SJSA1 (cell line): ENCODE measurements at regions not wholly inside any gene's neighbourhood (a gene's known extent, or its start where the extent isn't known, plus 50 kb on each side); places are given as distances from the start of the nearest gene placed in this dataset.

Experiments used
- DNase-seq, 2 experiments: peaks; one replicate each; pipeline ENCODE4 v3.0.0-alpha.2; 2015 to 2020; ENCODE audit warnings: low spot score in 2 of 2, low read depth in 1 of 2
- H3K27ac ChIP-seq: fragments of 250-450 bp; sonication (Bioruptor Pico); 2 replicates; pipeline ENCODE4 v1.5.1; 2020; ENCODE audit warnings: mild to moderate bottlenecking, moderate library complexity
- H3K27me3 ChIP-seq: fragments of 250-450 bp; sonication (Bioruptor Pico); replicated peaks from 2 replicates; pipeline ENCODE4 v1.5.1; 2020; ENCODE audit warnings: mild to moderate bottlenecking, moderate library complexity
- H3K36me3 ChIP-seq: fragments of 250-450 bp; sonication (Bioruptor Pico); 2 replicates; pipeline ENCODE4 v1.5.1; 2020; ENCODE audit warnings: mild to moderate bottlenecking
- H3K4me1 ChIP-seq: fragments of 250-450 bp; sonication (Bioruptor Pico); replicated peaks from 2 replicates; pipeline ENCODE4 v1.6.1; 2021; ENCODE audit warnings: mild to moderate bottlenecking
- H3K4me3 ChIP-seq: fragments of 250-450 bp; sonication (Bioruptor Pico); 2 replicates; pipeline ENCODE4 v1.5.1; 2020; ENCODE audit warnings: mild to moderate bottlenecking
- H3K9me3 ChIP-seq: fragments of 250-450 bp; sonication (Bioruptor Pico); replicated peaks from 2 replicates; pipeline ENCODE4 v1.5.1; 2020; ENCODE audit warnings: mild to moderate bottlenecking

DNA sequence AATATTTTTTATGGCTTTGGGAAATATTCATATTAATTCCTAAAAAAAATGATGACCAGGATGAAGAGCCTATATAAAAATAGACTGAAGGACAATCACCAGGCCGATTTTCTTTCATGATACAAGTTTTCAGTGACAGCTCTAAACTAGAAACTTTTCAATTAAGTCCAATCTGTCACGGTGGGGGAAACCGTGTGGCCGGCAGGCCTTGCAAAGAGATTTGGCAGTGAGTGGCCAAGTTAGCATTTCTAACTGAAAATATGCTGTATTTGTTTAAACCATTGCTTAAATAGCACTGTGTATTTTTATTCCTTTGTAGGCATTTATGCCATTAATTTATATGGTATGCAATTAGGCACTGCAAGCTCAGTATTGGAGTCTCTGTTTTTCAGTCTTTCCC is 294.5 kb upstream of the NRIP1 start:
- Histone ChIP-seq H3K36me3 (no peaks in the 10 kb centered on the region), H3K9me3 (no peaks in the 10 kb centered on the region), H3K4me3 (no peak overlapping the region), H3K4me1 (no peaks in the 10 kb centered on the region), H3K27ac (no peak overlapping the region), H3K27me3 (no peaks in the 10 kb centered on the region)
- no peak for DNase-seq

- H3K36me3 ChIP-seq = no peaks in the 10 kb centered on the region
- DNase-seq = no peak
- no peaks in the 10 kb centered on the region for H3K9me3 ChIP-seq
- H3K27ac ChIP-seq = no peak overlapping the region
- no peak overlapping the region for H3K4me3 ChIP-seq
- H3K27me3 ChIP-seq = no peaks in the 10 kb centered on the region
- no peaks in the 10 kb centered on the region for H3K4me1 ChIP-seq
Observed at GRCh38 chr21:15362458-15362857, 297.7 kb upstream of the NRIP1 start.

DNA sequence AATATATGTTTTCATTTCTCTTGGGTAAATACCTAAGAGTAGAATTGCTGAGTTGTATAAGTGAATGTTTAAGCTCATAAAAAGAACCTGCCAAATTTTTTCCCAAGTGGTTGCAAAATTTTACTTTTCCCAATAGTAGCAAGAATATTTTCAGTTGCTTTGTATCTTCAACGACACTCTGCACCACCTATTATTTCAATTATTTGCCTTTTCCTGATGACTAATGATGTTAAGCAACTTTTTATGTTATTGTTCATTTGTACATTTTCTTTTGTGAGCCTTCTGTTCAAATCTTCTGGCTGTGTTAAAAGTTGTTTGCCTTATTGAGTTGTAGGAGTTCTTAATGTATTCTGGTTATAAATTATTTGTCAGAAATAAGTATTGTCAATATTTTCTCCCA is 299.1 kb upstream of the NRIP1 start:
- H3K27me3 ChIP-seq = no peaks in the 10 kb centered on the region
- H3K4me3 ChIP-seq = no peak overlapping the region
- H3K36me3 ChIP-seq = no peaks in the 10 kb centered on the region
- H3K27ac ChIP-seq = no peak overlapping the region
- no peak for DNase-seq
- H3K9me3 ChIP-seq = no peaks in the 10 kb centered on the region
- no peaks in the 10 kb centered on the region for H3K4me1 ChIP-seq

DNA sequence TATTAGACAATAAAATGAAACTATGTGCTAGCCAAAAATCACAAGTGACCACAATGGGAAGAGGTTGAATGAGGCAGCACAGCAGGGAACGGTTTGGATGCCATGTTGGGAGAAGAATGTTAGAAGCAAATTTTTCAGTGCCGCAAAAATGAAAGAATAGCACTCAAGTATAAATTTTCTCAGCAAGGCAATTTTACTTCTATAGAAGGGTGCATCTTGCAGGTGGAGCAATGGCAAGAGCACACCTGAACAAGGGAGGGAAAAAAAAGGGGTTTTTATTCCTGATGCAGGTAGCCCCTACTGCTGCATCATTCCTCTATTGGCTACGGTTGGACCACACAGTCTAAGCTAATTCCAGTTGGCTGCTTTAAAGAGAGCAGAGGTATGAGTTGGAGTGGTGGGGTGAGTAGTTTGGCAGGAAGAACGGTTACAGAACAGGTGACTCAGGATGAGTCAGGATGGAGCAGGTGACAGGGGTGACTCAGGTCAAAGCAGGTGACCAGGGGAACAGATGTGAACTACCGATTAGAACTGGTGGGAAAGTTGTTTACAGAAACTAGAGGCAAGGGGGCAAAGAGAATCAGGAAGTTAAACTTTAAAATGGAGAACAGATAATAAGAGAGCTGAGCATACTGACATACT is 301.1 kb upstream of the NRIP1 start:
- DNase-seq = no peak
- Histone ChIP-seq H3K36me3 (no peaks in the 10 kb centered on the region), H3K27ac (no peak overlapping the region), H3K4me1 (no peaks in the 10 kb centered on the region), H3K4me3 (no peak overlapping the region), H3K27me3 (no peaks in the 10 kb centered on the region), H3K9me3 (no peaks in the 10 kb centered on the region)

DNA sequence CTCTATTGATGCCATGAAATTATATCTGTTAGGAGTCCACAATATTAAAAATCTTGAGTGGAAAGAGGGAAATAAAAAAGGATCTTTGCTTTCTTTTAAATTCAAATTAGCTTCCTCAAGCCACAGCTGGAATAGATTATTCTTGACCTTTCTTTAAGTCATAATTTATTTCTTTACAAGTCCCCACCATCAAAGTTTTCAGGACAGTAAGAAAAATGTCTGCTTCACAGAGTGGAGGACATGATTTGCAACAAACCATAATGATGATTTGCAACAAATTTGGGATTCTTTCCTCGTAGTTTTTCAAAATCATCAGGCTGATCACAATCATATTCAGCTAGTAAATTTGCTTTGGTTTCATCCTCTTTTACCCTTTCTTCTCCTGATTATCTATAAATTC is 301.8 kb upstream of the NRIP1 start:
- H3K27me3 ChIP-seq = no peaks in the 10 kb centered on the region
- no peaks in the 10 kb centered on the region for H3K9me3 ChIP-seq
- no peaks in the 10 kb centered on the region for H3K4me1 ChIP-seq
- H3K27ac ChIP-seq = no peak overlapping the region
- H3K36me3 ChIP-seq = no peaks in the 10 kb centered on the region
- DNase-seq = no peak
- H3K4me3 ChIP-seq = no peak overlapping the region

DNA sequence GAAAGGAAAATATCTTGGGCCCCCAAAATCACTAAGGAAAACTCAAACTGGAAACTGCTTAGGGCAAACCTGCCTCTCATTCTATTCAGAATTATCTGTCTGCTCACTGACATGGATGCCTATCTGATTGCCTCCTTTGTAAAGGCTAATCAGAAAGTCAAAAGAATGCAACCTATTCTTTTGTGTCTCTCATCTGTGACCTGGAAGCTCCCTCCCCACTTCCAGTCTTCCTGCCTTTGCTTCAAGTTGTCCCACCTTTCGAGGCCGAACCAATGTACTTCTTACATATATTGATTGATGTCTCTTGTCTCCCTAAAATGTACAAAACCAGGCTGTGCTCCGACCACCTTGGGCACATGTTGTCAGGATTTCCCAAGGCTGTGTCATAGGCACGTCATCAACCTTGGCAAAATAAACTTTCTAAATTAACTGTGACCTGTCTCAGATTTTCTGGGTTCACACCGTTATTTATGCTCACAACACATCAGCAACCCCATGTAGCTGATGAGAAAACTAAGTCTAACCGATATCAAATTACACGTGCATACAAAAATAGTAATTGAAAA is 302.3 kb upstream of the NRIP1 start:
- Histone ChIP-seq H3K27ac (no peak overlapping the region), H3K27me3 (no peaks in the 10 kb centered on the region), H3K4me3 (no peak overlapping the region), H3K9me3 (no peaks in the 10 kb centered on the region), H3K4me1 (no peaks in the 10 kb centered on the region), H3K36me3 (no peaks in the 10 kb centered on the region)
- no peak for DNase-seq

DNA sequence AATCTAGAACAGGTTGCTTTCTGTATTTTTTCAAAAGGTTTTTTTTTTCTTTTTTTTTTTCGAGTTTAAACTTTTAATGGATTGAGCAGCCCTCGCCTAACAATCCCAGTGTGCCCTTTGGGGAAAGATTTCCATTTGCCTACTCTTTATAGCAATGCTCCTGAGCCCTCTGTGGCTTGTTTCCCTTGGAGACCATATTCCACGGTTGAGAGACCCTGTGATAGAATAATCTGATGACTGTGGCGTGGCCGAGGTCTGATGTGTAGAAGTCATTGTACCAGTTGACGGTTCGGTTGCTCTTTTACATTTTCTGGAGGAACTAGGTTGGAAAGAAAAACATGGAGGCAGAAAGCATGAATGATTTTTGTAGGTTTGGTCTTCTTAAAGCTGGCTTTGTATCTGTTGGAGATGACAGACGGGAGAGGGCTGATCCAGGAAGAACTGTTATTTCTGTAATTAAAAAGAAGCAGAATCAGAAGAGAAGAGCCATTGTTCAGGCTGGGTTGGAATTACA is 305.7 kb upstream of the NRIP1 start:
- Histone ChIP-seq H3K36me3 (no peaks in the 10 kb centered on the region), H3K27me3 (no peaks in the 10 kb centered on the region), H3K4me1 (no peaks in the 10 kb centered on the region), H3K27ac (no peak overlapping the region), H3K9me3 (no peaks in the 10 kb centered on the region), H3K4me3 (no peak overlapping the region)
- no peak for DNase-seq

DNA sequence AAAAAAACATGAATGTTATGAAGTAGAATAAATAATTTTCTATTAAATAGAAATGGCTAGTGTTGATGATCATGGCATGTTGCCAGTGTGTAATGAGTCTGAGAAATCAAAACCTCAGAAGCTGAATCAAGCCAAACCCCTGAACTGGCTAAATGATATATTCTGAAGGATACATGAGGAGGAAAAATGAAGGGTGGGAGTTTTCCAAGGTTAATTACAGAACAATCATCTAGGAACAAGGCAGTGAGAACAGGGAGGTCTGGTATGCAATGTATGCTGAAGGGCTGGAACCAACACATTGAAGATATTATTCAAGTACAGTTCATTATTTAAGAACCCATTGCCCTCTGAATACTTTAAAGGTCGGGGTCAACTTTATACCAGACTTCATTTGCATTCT is 309.1 kb upstream of the NRIP1 start:
- DNase-seq = no peak
- H3K4me3 ChIP-seq = no peak overlapping the region
- H3K4me1 ChIP-seq = no peaks in the 10 kb centered on the region
- H3K27me3 ChIP-seq = no peaks in the 10 kb centered on the region
- H3K36me3 ChIP-seq = no peaks in the 10 kb centered on the region
- no peak overlapping the region for H3K27ac ChIP-seq
- no peaks in the 10 kb centered on the region for H3K9me3 ChIP-seq

DNA sequence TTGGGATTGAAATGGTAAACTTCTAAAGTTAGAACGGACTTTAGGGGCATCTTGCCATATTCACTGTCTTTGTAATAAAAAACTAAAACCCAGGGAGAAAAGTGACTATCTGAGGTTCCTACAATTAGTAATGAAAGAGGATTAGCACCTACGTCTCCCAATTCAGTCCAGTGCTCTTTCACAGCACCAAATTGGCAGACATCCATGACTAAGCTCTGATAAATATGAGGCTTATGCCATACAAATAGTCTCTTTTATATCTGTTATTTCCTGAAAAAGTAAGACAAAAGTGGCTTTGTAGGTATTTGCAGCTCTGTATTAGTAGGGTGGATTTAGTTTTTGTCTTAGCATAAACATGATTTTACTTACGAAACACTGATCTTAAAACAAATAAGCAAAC is 315.0 kb upstream of the NRIP1 start:
- no peaks in the 10 kb centered on the region for H3K36me3 ChIP-seq
- no peak for DNase-seq
- H3K27ac ChIP-seq = no peak overlapping the region

GRCh38 chr21:15383588-15383987 is 318.8 kb upstream of the NRIP1 start:
- Histone ChIP-seq H3K27ac (no peak overlapping the region), H3K36me3 (no peaks in the 10 kb centered on the region), H3K4me1 (no peaks in the 10 kb centered on the region), H3K9me3 (no peaks in the 10 kb centered on the region), H3K27me3 (no peaks in the 10 kb centered on the region), H3K4me3 (no peak overlapping the region)
- DNase-seq = no peak

More for the DNA sequence above, 315.0 kb upstream of the NRIP1 start:
- Histone ChIP-seq H3K4me1 (no peaks in the 10 kb centered on the region), H3K4me3 (no peak overlapping the region), H3K9me3 (no peaks in the 10 kb centered on the region), H3K27me3 (no peaks in the 10 kb centered on the region)

DNA sequence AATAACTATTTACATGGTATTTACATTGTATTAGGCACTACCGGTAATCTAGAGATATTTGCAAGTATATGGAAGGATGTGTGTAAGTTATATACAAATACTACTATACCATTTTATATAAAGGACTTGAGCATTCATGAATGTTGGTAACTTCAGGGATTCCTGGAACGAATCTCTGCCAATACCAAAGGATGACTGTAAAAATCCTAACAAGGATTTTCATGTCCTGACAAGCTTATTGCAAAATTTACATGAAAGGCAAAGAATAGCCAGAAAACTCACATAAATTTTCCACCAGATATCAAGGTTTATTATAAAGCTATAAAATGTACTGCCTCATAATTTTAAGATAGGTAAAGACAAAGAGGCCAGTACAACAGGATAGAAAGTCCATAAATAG is 325.2 kb upstream of the NRIP1 start:
- DNase-seq = no peak
- H3K4me1 ChIP-seq = no peaks in the 10 kb centered on the region
- no peaks in the 10 kb centered on the region for H3K27me3 ChIP-seq
- H3K9me3 ChIP-seq = no peaks in the 10 kb centered on the region
- H3K36me3 ChIP-seq = no peaks in the 10 kb centered on the region
- no peak overlapping the region for H3K4me3 ChIP-seq
- no peak overlapping the region for H3K27ac ChIP-seq

DNA sequence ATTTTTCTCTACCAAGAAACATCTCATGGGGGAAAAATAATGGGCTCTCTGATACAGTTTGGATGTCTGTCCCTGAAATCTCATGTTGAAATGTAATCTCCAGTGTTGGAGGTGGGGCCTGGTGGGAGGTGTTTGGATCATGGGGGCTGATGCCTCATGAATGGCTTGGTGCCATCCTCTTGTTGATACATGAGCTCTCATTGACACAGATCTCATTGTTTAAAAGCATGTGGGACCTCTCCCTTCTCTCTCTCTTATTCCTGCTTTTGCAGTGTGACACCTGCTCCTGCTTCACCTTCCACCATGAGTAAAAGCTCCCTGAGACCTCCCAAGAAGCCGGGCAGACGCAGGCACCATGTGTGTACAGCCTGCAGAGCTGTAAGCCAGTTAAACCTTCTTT is 332.5 kb upstream of the NRIP1 start:
- Histone ChIP-seq H3K36me3 (no peaks in the 10 kb centered on the region), H3K4me1 (no peaks in the 10 kb centered on the region), H3K27me3 (no peaks in the 10 kb centered on the region), H3K4me3 (no peak overlapping the region), H3K9me3 (no peaks in the 10 kb centered on the region), H3K27ac (no peak overlapping the region)
- DNase-seq = no peak

DNA sequence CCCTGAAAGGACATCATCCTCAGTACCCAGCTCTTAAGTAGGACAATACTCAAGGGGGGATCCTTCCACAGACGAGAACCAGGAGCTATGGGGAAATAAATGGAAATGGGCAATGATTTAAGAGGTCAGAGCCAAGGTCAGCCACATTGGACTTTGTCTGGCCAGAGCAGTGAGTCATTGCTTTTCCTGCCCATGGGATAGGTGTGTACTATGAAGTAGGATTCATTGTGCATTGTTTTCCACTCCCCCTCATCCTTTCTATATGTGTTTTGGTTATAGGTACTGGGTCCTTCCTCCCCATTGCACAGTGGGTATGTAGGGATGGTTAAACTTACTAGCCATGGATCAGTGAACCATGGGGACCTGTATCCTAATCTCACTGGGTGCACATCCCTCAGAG is 328.9 kb upstream of the USP25 start:
- DNase-seq = no peak
- Histone ChIP-seq H3K36me3 (no peaks in the 10 kb centered on the region), H3K4me1 (no peaks in the 10 kb centered on the region)

GRCh38 chr21:15401331-15401730 is 328.5 kb upstream of the USP25 start:
- DNase-seq = no peak
- no peaks in the 10 kb centered on the region for H3K36me3 ChIP-seq
- H3K27ac ChIP-seq = no peak overlapping the region
- no peak overlapping the region for H3K4me3 ChIP-seq
- no peaks in the 10 kb centered on the region for H3K4me1 ChIP-seq
- no peaks in the 10 kb centered on the region for H3K27me3 ChIP-seq
- no peaks in the 10 kb centered on the region for H3K9me3 ChIP-seq

More for the DNA sequence above, 328.9 kb upstream of the USP25 start:
- no peak overlapping the region for H3K4me3 ChIP-seq
- no peaks in the 10 kb centered on the region for H3K27me3 ChIP-seq
- no peaks in the 10 kb centered on the region for H3K9me3 ChIP-seq
- H3K27ac ChIP-seq = no peak overlapping the region

DNA sequence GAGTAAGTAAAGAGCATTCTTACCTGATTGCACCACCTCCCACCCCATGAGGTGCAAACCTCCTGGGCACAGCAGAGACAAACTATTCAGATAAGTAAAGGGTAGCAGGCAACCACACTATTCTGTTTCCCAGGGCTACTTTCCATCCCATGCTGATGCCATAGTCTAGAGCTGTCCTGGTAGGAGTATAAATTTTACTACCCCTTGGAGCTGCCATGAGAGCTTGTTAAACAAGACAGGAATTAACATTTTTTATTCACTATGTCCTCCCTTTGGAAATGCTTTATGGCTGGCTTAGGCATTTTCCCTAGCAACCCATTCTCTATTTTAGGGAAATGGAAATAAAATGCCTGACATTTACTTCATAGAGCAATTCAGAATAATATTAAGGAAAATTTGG is 324.6 kb upstream of the USP25 start:
- Histone ChIP-seq H3K27me3 (no peaks in the 10 kb centered on the region), H3K9me3 (no peaks in the 10 kb centered on the region), H3K36me3 (no peaks in the 10 kb centered on the region), H3K4me3 (no peak overlapping the region), H3K4me1 (no peaks in the 10 kb centered on the region), H3K27ac (no peak overlapping the region)
- DNase-seq = no peak
